NCI-H187 treated with DMSO at 0.1 percent for 48 hours (cell line): ENCODE measurements at regions not wholly inside any gene's neighbourhood (a gene's known extent, or its start where the extent isn't known, plus 50 kb on each side); places are given as distances from the start of the nearest gene placed in this dataset.
"Not testable (repeated sequence)": the region's sequence is repeated elsewhere in the genome, so short reads cannot be mapped to it uniquely, and the experiment has no call there.

Experiments
- DNase-seq: peaks from one replicate; lab custom pipeline; 2025; lab: John Stamatoyannopoulos, UW

DNA sequence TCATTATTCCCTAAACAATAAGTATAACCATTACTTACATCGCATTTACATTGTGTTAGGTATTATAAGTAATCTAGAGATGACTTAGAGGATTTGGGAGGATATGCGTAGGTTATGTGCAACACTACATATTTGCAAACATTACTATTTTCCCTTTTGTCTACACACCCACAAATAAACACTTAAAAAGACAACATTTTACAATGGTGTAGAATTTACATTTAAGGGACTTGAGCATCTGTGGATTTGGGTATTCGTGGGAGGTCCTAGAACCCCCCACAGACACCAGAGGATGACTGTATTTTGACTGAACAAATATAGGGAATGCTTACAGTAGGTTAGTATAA is 220.2 kb upstream of the MYO3A start:
- no peak for DNase-seq

DNA sequence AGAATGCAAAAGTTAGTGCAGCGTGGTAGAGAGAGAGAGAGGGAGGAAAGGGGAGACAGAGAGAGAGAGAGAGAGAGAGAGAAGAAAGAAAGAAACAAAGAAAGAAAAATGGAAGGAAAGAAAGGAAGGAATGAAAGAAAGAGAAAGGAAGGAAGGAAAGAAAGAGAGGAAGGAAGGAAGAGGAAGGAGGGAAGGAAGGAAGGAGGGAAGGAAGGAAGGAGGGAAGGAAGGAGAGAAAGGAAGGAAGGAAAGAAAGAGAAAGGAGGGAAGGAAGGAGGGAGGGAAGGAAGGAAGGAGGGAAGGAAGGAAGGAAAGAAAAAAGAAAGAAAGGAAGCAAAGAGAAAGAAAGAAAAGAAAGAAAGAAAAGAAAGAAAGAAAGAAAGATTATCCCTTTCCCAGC is 209.8 kb upstream of the MYO3A start:
- no peak for DNase-seq

DNA sequence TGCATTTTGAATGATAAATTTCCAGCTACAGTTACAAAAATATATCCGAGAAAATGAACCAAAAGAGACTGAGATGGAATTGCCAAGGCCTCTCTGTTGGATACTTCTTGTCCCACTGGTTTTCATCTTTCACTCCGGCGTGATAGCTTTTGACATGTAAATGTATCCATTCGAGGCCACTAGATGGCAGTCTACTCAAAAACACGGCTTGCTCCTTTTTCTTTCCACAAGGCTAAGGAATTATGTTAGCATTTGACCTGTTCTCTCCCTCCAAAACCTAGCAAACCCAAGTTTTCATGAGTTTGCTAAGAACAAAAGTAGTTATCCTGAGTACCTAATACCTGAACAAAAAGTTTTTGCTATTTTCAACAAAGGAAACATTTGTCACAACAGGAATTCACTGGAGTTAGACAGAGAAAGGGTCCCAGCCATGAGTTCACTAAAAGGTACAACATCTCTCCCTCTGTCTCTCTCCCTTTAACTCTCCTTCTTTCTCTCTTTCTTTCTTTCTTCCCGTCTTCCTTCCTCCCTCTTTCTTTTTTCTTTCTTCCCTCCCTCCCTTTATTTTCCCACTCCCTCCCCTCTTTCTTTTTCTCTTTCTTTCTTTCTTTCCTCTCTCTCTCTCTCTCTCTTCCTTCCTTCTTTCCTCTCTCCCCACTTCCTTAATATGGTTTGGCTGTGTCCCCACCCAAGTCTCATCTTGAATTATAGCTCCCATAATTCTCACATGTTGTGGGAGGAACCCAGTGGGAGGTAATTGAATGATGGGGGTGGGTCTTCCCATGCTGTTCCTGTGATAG is 207.9 kb upstream of the MYO3A start:
- DNase-seq = no peak

DNA sequence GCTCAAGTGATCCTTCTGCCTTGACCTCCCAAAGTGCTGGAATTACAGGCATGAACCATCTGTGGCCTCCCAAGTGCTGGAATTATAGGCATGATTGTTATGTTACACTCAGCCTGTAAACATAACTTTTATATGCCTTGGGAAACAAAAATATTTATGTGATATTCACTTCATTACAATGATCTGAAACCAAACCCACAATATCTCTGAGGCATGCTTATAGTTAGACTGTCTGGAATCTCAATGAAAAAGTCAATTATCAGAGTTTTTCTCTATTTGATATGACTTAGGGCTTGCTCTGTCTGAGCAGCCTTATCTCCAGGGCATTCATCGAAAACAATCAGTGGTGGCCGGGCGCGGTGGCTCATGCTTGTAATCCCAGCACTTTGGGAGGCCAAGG is 195.3 kb upstream of the MYO3A start:
- DNase-seq = no peak

DNA sequence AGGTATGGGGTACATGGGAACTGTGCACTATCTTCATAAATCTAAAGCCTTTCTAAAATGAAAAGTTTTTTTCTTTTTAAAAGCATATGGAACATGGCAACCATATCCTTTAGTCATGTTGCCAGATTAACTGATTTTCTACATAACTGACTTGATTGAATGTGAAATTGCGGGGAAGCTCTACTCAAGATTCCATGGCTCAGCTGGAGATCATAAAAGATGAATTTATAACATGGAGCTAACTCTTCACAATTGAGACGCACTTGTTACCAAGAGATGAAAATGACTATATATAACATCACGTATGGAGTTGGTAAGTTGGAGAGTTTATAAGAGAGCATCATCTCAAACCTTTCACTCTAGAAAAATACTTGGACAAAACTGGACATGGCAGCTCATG is 190.2 kb upstream of the MYO3A start:
- no peak for DNase-seq

DNA sequence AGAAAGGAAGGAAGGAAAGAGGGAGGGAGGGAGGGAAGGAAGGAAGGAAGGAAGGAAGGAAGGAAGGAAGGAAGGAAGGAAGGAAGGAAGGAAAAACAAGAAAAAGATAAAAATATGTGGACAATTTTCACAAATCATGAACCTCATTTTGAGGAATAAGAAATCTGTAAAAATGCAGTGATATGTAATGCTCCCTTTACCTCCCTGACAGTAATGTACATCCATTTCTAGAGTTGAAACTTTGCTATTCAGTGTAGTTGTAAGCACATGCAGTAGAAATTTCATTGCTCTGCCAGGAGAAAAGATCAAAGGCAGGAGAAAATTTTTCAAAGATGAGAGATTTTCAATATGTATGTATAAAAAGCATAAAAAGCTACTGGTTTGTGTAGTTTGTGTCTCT is 189.5 kb upstream of the MYO3A start:
- DNase-seq = no peak

DNA sequence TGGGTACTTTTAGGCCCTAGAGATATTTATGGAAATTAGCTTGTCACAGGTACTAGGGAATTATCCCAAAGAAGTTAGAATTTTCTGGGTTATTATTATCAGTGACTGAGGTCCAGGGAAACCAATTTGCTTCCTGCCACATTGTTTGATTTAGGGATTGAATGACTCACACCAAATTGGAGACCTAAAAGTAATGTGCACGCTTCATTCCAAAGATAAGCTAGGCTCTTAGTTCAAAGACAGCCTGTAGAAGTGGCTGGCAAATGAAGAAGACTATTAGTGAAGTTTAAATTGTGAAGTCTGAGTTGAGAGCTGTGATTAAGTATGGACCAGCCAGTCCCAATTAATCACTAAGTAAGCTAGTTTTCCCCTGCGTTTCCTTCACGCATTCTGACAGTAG is 188.1 kb upstream of the MYO3A start:
- no peak for DNase-seq

DNA sequence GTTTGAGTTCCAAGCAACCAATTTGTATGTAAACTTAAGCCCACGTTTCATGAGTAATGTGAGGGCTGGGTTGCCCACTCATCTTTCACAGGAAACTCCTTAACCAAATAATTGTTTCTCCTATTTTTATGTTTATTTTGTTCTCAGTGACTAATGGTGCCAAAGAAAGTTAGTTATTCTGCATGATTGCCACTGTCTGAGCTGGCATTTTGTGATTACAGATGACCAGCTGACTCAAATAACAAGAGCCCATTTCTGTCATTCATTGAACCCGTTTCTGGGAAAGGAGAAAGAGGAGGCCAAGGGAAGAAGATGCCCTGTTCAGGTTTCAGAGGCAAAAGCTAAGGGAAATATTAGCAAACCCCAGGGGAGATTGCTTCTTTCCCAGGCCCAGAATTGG is 186.9 kb upstream of the MYO3A start:
- DNase-seq = no peak

DNA sequence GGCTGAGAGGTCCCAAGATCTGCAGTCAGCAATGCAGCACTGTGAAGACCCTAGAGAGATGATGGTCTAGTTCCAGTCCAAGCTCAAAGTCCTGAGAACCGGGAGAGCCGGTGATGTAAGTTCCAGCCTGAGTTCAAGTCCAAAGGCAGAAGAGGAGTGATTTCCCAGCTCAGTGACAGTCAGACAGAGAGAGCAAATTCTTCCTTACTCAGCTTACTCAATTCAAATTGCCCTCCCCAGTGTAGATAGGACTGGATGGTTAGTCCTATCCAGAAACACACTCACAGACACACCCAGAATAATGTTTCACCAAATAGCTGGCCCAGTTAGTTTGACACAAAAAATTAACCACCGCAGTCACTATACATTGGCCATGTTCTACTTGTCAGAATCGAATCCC is 185.5 kb upstream of the MYO3A start:
- DNase-seq = no peak

DNA sequence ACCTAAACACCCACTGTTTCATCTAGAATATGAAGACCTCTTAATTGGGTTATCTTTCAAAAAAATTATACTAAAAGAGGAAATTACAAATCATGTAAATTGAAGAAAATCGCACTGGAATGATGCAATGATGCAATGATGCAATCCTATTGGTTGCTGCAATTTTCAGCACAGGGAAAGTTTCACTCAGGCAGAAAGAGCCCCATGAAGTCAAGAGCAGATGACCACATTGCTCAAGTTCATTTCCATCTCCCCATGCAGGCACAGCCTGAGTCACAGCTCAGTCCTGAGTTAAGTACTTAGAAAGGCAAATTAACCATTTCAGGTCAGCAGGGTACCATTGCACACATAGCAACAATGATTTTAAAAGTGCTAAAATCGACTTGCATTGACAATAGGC is 180.3 kb upstream of the MYO3A start:
- DNase-seq = no peak

DNA sequence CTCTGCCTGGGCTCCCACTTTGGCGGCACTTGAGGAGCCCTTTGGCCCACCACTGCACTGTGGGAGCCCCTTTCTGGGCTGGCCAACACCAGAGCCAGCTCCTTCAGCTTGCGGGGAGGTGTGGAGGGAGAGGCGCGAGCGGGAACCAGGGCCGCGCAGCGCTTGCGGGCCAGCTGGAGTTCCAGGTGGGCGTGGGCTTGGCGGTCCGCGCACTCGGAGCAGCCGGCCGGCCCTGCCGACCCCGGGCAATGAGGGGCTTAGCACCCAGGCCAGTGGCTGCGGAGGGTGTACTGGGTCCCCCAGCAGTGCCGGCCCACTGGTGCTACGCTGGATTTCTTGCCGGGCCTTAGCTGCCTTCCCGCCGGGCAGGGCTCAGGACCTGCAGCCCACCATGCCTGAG is 178.2 kb upstream of the MYO3A start:
- DNase-seq = not testable (repeated sequence)

DNA sequence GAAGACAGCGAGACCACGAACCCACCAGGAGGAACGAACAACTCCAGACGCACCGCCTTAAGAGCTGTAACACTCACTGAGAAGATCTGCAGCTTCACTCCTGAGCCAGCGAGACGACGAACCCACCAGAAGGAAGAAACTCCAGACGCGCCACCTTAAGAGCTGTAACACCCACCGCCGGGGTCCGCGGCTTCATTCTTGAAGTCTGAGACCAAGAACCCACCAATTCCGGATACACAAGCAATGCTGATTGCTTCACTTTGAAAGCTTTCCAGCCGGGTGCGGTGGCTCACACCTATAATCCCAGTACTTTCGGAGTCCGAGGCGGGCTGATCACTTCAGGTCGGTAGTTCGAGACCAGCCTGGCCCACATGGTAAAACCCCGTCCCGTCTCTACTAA is 177.2 kb upstream of the MYO3A start:
- DNase-seq = no peak

DNA sequence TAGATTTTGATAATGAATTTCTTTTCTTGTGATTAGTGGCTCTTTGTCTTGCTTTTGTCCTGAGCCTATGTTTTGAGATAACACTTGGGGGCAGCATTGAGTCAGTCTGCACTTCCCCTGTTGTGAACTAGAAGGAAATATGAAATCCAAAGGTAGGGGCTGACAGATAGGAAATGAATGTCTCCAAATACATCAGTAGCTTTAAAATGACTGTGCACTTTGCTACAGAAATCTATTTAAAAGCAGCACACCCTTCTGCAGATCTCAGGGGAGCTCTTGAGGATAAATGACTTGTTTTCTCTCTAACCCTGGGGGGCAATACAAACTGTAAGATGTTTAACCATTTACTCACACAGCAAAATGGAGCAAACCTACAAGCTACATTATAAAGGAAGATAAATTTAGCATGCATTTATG is 176.0 kb upstream of the MYO3A start:
- DNase-seq = peak; percentile 40

DNA sequence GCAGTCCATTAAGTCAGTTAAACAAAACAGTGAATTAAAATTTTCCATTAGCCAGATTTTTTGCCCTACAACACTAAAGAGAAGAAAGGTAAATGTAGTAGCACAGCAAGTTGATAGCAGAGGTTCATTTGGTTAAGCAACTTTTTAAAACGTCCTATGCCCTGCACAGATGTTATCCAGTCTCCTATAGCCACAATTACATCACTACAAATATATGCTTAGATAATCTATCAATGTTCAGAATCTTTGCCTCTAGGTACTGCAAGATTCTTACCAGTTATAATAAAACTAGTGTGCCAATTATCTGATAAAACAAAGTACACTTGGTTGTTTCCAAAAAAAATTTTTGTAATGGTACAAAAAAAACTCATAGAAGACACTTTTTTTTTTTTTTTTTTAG is 175.5 kb upstream of the MYO3A start:
- no peak for DNase-seq

DNA sequence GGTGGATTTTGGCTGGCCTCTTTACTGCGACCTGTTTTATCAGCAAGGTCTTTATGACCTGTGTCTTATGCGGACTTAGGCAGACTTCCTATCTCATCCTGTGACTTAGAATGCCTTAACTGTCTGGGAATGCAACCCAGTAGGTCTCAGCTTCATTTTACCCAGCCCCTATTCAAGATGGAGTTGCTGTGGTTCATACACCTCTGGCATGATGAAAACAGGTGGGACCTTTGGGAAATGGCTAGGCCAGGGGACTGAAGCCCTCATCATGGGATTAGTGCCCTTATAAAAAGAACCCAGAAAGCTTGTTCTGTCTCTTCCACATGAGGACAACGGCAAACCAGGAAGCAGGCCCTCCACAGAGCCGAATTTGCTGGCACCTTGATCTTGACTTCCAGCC is 172.1 kb upstream of the MYO3A start:
- DNase-seq = no peak

DNA sequence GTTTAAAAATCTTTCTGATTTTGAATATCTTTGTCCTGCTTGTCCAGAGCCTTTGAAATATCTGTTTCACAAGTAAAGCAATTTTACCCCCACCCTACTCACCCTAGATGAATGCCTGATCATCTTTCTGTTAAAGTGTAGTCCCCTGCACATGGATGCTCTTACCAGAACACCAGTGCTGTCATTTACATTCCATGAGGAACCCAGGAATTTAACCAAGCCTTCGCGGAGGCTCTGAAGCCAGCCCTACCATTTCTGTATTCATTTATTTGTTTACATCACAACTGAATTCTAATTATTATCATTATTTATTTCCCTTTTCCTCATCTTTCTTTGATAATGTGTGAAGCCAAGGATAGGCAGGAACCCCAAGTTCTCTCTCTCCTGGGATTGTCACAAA is 167.8 kb upstream of the MYO3A start:
- no peak for DNase-seq

DNA sequence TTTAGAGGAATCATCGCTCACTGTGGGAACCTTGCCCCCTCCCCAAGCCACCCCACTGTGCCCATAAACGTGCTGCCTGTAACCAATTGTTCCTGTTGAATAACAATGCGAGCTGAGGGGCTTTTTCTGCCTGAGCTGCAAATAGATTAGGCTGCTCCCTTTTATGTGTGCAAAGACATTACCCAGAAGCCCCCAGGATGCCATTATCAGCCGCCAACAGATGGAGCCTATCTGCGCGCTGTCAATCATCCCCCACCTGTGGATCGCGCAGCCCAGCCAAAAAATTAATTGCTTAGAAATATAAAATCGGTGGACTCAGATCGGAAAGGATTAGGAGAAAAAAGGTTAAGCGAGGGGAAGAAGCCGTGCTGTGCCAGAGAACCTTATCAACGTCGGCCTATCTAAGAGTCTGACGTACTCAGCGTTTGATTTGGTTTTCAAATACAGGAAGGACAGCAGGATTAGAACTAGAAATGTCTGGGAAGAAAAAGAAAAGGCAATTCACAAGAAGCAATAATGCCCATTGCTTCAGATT is 167.3 kb upstream of the MYO3A start:
- DNase-seq = no peak

DNA sequence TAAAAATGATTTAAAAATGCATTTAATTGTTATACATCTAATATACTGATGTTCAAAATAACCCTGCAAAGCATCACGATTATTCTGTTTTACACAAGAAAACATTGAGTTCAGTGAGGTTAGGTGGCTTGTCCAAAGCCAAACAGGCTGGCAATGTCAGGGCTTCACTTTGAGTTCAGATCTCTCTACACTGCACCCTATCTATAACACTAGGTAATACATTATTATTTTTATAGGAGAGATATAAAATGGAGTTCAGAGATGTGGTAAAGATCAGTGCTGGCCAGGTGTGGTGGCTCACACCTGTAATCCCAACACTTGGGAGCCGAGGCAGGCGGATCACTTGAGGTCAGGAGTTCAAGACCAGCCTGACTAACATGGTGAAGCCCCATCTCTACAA is 165.9 kb upstream of the MYO3A start:
- DNase-seq = no peak

DNA sequence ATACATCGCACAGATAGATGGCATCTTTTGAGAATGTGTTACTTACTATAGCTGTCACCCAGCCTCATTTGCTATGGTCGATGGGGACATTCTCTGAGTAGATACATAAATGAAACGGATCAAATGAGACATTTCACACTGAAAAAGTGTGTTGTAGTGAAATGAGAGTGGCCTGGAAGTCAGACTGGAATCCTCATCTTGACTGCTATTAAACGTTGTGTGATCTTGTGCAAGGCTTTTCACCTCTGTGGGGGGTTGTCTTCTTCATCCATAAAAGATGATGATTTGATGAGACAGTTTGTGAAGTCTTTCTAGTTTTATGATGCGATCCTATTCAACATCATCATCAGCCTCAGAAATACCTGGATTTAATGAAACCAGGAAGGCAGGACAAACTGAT is 155.4 kb upstream of the MYO3A start:
- DNase-seq = no peak

DNA sequence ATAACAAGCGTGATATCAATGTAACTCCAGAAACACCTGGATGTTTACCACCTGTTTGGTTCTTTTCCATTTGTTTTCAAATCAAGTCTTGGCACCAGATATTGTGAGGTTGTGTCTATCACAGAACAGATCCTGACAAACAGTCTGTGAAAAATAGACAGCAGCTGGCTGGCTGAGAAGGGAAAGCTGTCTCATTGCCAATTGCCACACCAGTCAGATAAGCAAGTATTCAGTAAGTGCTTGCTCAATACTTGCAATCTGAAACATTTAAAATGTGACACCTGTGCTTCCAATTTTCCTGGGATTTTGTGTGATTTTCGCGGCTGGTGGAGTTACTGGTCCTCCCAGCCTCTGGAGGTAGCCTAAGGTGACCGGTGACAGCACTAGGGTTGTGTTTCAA is 147.9 kb upstream of the MYO3A start:
- DNase-seq = no peak

DNA sequence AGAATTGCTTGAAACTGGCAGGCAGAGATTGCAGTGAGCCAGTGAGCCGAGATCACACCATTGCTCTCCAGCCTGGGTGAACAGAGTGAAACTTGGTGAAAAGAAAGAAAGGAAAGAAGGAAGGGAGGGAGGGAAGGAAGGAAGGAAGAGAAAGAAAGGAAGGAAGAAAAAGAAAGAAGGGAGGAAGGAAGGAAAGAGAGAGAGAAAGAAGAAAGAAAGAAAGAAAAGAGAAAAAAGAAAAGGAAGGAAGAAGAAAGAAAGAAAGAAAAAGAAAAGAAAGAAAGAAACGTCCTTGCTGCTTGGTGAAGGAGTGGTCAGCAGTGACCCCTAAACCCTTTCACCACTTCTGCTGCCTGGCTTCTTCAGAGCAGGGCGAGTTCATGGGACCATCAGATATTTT is 147.1 kb upstream of the MYO3A start:
- DNase-seq = no peak

DNA sequence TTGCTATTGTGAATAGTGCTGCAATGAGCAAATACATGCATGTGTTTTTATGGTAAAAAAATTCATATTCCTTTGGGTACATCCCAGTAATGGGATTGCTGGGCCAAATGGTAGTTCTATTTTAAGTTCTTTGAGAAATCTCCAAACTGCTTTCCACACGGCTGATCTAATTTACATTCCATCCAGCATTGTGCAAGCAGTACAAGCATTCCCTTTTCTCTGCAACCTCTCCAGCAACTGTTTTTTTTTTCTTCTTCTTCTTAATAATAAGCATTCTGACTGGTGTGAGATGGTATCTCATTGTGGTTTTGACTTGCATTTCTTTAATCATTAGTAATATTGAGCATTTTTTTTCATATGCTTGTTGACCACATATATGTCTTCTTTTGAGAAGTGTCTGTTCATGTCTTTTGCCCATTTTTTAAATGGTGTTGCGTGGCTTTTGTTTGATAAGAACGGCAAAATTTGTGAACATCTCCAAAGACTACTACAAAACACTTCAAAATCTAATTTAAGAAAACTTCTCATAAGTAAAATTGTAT is 136.1 kb upstream of the MYO3A start:
- DNase-seq = no peak

DNA sequence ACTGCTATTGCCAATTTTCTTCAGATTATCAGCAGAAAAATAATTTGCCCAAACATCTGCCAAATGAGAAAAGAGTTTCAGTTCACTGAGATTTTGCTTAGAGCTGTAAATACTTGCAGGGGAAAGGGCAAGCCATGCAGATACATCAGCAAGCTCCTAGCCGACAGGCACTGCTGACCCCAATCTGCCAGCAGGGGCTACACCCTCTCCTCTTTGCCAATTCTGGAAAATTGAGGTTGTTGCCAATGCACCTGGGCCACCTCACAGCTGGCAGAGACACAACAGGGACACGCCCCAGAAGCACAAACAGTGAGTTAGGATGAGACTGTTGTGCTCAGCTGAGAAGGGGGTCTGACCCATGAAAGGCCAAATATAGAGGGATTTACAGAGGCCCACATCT is 129.5 kb upstream of the MYO3A start:
- no peak for DNase-seq

DNA sequence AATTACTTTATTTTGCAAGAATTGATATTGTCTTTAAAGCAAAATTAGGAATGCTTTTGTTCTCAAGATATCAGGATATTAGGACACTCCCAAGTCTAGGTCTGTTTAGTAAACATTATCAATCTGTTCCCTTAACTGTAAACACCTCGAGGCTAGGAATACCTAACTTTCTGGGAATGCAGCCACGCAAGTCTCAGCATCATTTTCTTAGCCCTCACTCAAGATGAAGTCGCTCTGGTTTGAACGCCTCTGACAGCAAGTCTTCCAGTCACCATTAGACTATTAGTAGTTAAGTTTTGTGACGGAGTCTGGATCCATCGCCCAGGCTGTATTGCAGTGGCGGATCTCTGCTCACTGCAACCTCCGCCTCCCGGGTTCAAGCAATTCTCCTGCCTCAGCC is 128.0 kb upstream of the MYO3A start:
- no peak for DNase-seq
